Keratinocyte (primary cell): ENCODE measurements at regions not wholly inside any gene's neighbourhood (a gene's known extent, or its start where the extent isn't known, plus 50 kb on each side); places are given as distances from the start of the nearest gene placed in this dataset.

Experiments used
- DNase-seq: peaks from one replicate; pipeline ENCODE4 v3.0.0-alpha.2; 2011; ENCODE audit warnings: low read depth, missing footprints, low spot score
- FAIRE-seq: peaks from 2 replicates; lab custom pipeline; 2011; peaks lifted over from hg19 to GRCh38; lab: Jason Lieb, UNC
- H2AFZ ChIP-seq: 2 replicates; pipeline ENCODE4 v1.6.0; 2012; ENCODE audit warnings: low read length, control low read depth, inconsistent platforms; ENCODE audit not compliant: control insufficient read depth
- H3K27ac ChIP-seq: 2 replicates; pipeline ENCODE4 v1.5.1; 2011; ENCODE audit warnings: low read length; ENCODE audit not compliant: control insufficient read depth, insufficient read depth
- H3K27me3 ChIP-seq: 3 replicates; pipeline ENCODE4 v1.6.0; 2011; ENCODE audit warnings: low read length; ENCODE audit not compliant: control insufficient read depth, insufficient read depth; ENCODE audit errors: extremely low read depth
- H3K36me3 ChIP-seq, 2 experiments: 2 replicates in 1 of 2; 3 replicates in 1 of 2; pipeline ENCODE4 v1.5.1; 2011; ENCODE audit warnings: low read length in 2 of 2, mild to moderate bottlenecking in 1 of 2; ENCODE audit not compliant: control insufficient read depth in 2 of 2, insufficient read depth in 2 of 2; ENCODE audit errors: extremely low read depth in 1 of 2
- H3K4me1 ChIP-seq: 3 replicates; pipeline ENCODE4 v1.5.1; 2011; ENCODE audit warnings: low read length; ENCODE audit not compliant: control insufficient read depth, insufficient read depth; ENCODE audit errors: extremely low read depth
- H3K4me2 ChIP-seq: 3 replicates; pipeline ENCODE4 v1.6.0; 2011; ENCODE audit warnings: low read depth, low read length; ENCODE audit not compliant: control insufficient read depth, insufficient read depth; ENCODE audit errors: extremely low read depth
- H3K4me3 ChIP-seq, 3 experiments: fragments of 200-600 bp in 1 of 3; sonication (generic) in 1 of 3; 2 replicates in 2 of 3; 3 replicates in 1 of 3; pipeline ENCODE4 v1.5.1; 2011 to 2016; ENCODE audit warnings: low read length in 3 of 3, mild to moderate bottlenecking in 3 of 3, control low read depth in 2 of 3, inconsistent platforms in 1 of 3, low read depth in 1 of 3, mixed read lengths in 1 of 3, mixed run types in 1 of 3, moderate library complexity in 1 of 3; ENCODE audit not compliant: control insufficient read depth in 2 of 3, insufficient read depth in 2 of 3; ENCODE audit errors: extremely low read depth in 1 of 3
- H3K79me2 ChIP-seq: 2 replicates; pipeline ENCODE4 v1.6.0; 2012; ENCODE audit warnings: low read length; ENCODE audit not compliant: control insufficient read depth, insufficient read depth
- H3K9ac ChIP-seq: 3 replicates; pipeline ENCODE4 v1.6.0; 2011; ENCODE audit warnings: low read length; ENCODE audit not compliant: control insufficient read depth, insufficient read depth; ENCODE audit errors: extremely low read depth
- H3K9me1 ChIP-seq: 3 replicates; pipeline ENCODE4 v1.6.0; 2011; ENCODE audit warnings: low read length; ENCODE audit not compliant: control insufficient read depth, insufficient read depth; ENCODE audit errors: extremely low read depth
- H3K9me3 ChIP-seq: 2 replicates; pipeline ENCODE4 v1.5.1; 2012; ENCODE audit warnings: low read depth, low read length; ENCODE audit not compliant: control insufficient read depth
- H4K20me1 ChIP-seq: 3 replicates; pipeline ENCODE4 v1.6.0; 2011; ENCODE audit warnings: low read length; ENCODE audit not compliant: control insufficient read depth, insufficient read depth; ENCODE audit errors: extremely low read depth
- CTCF ChIP-seq, 3 experiments: IDR thresholded peaks in 1 of 3; conservative IDR thresholded peaks in 1 of 3; optimal IDR thresholded peaks in 1 of 3; 2 replicates in 2 of 3; 3 replicates in 1 of 3; pipeline versions ENCODE3 to v1.5.1; 2011; ENCODE audit warnings: low read length in 3 of 3, mild to moderate bottlenecking in 3 of 3, moderate library complexity in 2 of 3, control low read depth in 1 of 3, inconsistent platforms in 1 of 3; ENCODE audit not compliant: insufficient read depth in 2 of 3; ENCODE audit errors: extremely low read depth in 1 of 3
- EZH2 ChIP-seq: IDR thresholded peaks from one replicate; pipeline ENCODE4 v1.6.1; 2012; ENCODE audit warnings: inconsistent platforms, mild to moderate bottlenecking, low read length, moderate library complexity
- dilution Hi-C: fragments of 300-500 bp; cut with MboI; formaldehyde crosslinking; loops from one replicate; pipeline ENCODE4 v1.7.0; 2020; ENCODE audit warnings: low sequenced_read_pairs; ENCODE audit not compliant: extremely low pct_ligation_motif_present

GRCh38 chr15:87741350-87741749, 515.2 kb downstream of the NTRK3 start:
- DNase-seq (no peak), FAIRE-seq (no peak)
- Histone ChIP-seq H3K79me2 (no peaks in the 10 kb centered on the region), H3K9ac (no peak overlapping the region), H3K9me1 (no peaks in the 10 kb centered on the region), H4K20me1 (no peaks in the 10 kb centered on the region), H3K36me3 (no peaks in the 10 kb centered on the region), H3K27ac (no peak overlapping the region), H3K27me3 (no peaks in the 10 kb centered on the region), H3K4me1 (no peaks in the 10 kb centered on the region), H3K9me3 (no peaks in the 10 kb centered on the region), H3K4me2 (no peak overlapping the region), H2AFZ (no peak overlapping the region), H3K4me3 (no peak overlapping the region)
- dilution Hi-C loops = no loop called here
- TF ChIP-seq CTCF (optimal IDR thresholded peaks at IDR 0.05 in 1 of 3, IDR thresholded peaks at IDR 0.05 in 1 of 3, conservative IDR thresholded peaks at IDR 0.05 in 1 of 3; ENCODE audit: extremely low read depth in 1 of 3, insufficient read depth in 2 of 3, low read length in 3 of 3) (no peak), EZH2 (no peak)

GRCh38 chr15:87740655-87741344, 515.7 kb downstream of the NTRK3 start:
- H3K36me3 ChIP-seq = no peaks in the 10 kb centered on the region
- TF ChIP-seq CTCF (optimal IDR thresholded peaks at IDR 0.05 in 1 of 3, IDR thresholded peaks at IDR 0.05 in 1 of 3, conservative IDR thresholded peaks at IDR 0.05 in 1 of 3; ENCODE audit: extremely low read depth in 1 of 3, insufficient read depth in 2 of 3, low read length in 3 of 3) (no peak), EZH2 (no peak)
- DNase-seq = no peak
- no peaks in the 10 kb centered on the region for H4K20me1 ChIP-seq
- no peak overlapping the region for H3K9ac ChIP-seq
- dilution Hi-C loops = no loop called here
- no peak for FAIRE-seq
- H3K27me3 ChIP-seq = no peaks in the 10 kb centered on the region
- no peaks in the 10 kb centered on the region for H3K9me1 ChIP-seq
- H3K4me1 ChIP-seq = no peaks in the 10 kb centered on the region
- no peak overlapping the region for H3K27ac ChIP-seq
- H3K4me3 ChIP-seq = no peak overlapping the region
- no peak overlapping the region for H2AFZ ChIP-seq
- no peaks in the 10 kb centered on the region for H3K9me3 ChIP-seq
- no peaks in the 10 kb centered on the region for H3K79me2 ChIP-seq
- no peak overlapping the region for H3K4me2 ChIP-seq
